ENCODE measurements at regions not wholly inside any gene's neighbourhood (a gene's known extent, or its start where the extent isn't known, plus 50 kb on each side); places are given as distances from the start of the nearest gene placed in this dataset.

- TF ChIP-seq CTCF (IDR thresholded peaks at IDR 0.05) (no peak), EZH2phosphoT487 (IDR thresholded peaks at IDR 0.05) (no peak)
Observed at GRCh38 chr2:240203031-240203787, 62.8 kb upstream of the OTOS start.
